K562 (cell line): ENCODE measurements at regions not wholly inside any gene's neighbourhood (a gene's known extent, or its start where the extent isn't known, plus 50 kb on each side); places are given as distances from the start of the nearest gene placed in this dataset.

Experiments
- ATAC-seq: fragments of 200-7000 bp; cut with Tn5 transposase; 3 replicates; pipeline ENCODE4 v1.9.1; 2020; ENCODE audit warnings: moderate library complexity
- BruUV-seq: library from RNA; stranded (reverse); fragments of 400-500 nt; replicated peaks from 2 replicates; lab custom pipeline; 2021; lab: Mats Ljungman, UMichigan
- CTCF ChIA-PET: fragments of 300-600 bp; formaldehyde crosslinking; extraction: SDS; loops from one replicate; lab custom pipeline; 2021; ENCODE audit warnings: low intra/inter-chr PET ratio; lab: Yijun Ruan, JAX
- POLR2A ChIA-PET: fragments of 300-600, 350-650 bp; sonication (Branson Sonifier 250); formaldehyde crosslinking; extraction: SDS; loops from one replicate; lab custom pipeline; 2021; ENCODE audit warnings: antibody characterized with exemption, inconsistent platforms; lab: Yijun Ruan, JAX
- DNase-seq, 4 experiments: peaks; one replicate each; pipeline versions ENCODE4 v3.0.0 to v3.0.0-alpha.2; 2011 to 2018; ENCODE audit warnings: low spot score in 3 of 4, mixed read lengths in 3 of 4; ENCODE audit errors: extremely low read depth in 1 of 4
- FAIRE-seq: peaks from 2 replicates; lab custom pipeline; 2011; peaks lifted over from hg19 to GRCh38; lab: Jason Lieb, UNC
- H2AFZ ChIP-seq: 2 replicates; pipeline ENCODE4 v1.6.0; 2011; ENCODE audit warnings: low read depth, low read length, control low read depth, inconsistent platforms
- H3K27ac ChIP-seq: fragments of 200-600 bp; 3 replicates; pipeline ENCODE4 v1.8.0; 2011; ENCODE audit warnings: low read depth, mild to moderate bottlenecking, control low read depth, inconsistent platforms, low read length, moderate library complexity, mixed read lengths; ENCODE audit errors: extremely low read depth
- H3K27me3 ChIP-seq, 2 experiments: fragments of 300-600 bp in 1 of 2; 2 replicates in 1 of 2; 3 replicates in 1 of 2; pipeline versions ENCODE4 v1.6.0 to v1.8.0; 2011; ENCODE audit warnings: inconsistent platforms in 2 of 2, low read length in 2 of 2, mild to moderate bottlenecking in 1 of 2, mixed read lengths in 1 of 2, moderate library complexity in 1 of 2; ENCODE audit not compliant: control insufficient read depth in 2 of 2, insufficient read depth in 2 of 2
- H3K36me3 ChIP-seq: fragments of 300-600 bp; 3 replicates; pipeline ENCODE4 v1.8.0; 2011; ENCODE audit warnings: mild to moderate bottlenecking, low read length, inconsistent platforms; ENCODE audit not compliant: control insufficient read depth, insufficient read depth
- H3K4me1 ChIP-seq, 2 experiments: fragments of 200-600 bp in 1 of 2; replicated peaks in 1 of 2; 2 replicates in 1 of 2; 3 replicates in 1 of 2; pipeline versions ENCODE4 v1.5.1 to v1.8.0; 2011; ENCODE audit warnings: inconsistent platforms in 2 of 2, low read length in 2 of 2, mild to moderate bottlenecking in 1 of 2, mixed read lengths in 1 of 2, moderate library complexity in 1 of 2; ENCODE audit not compliant: control insufficient read depth in 2 of 2, insufficient read depth in 2 of 2
- H3K4me2 ChIP-seq: 2 replicates; pipeline ENCODE4 v1.6.1; 2011; ENCODE audit warnings: low read length, control low read depth, inconsistent platforms, mixed read lengths; ENCODE audit not compliant: insufficient read depth
- H3K4me3 ChIP-seq: fragments of 200-600 bp; sonication (generic), shearing (Covaris generic); 2 replicates; pipeline ENCODE4 v1.5.1; 2016; ENCODE audit warnings: control low read depth, inconsistent platforms
- H3K79me2 ChIP-seq: fragments of 200-600 bp; 3 replicates; pipeline ENCODE4 v1.8.0; 2011; ENCODE audit warnings: low read length, inconsistent platforms; ENCODE audit not compliant: control insufficient read depth, insufficient read depth
- H3K9ac ChIP-seq, 2 experiments: 2 replicates each; pipeline versions ENCODE4 v1.6.0 to v1.6.1; 2011; ENCODE audit warnings: low read depth in 2 of 2, low read length in 2 of 2, control low read depth in 1 of 2, inconsistent platforms in 1 of 2, mild to moderate bottlenecking in 1 of 2, mixed read lengths in 1 of 2; ENCODE audit not compliant: insufficient read depth in 1 of 2
- H3K9me1 ChIP-seq: one replicate; pipeline ENCODE4 v1.6.0; 2011; ENCODE audit warnings: inconsistent platforms, mild to moderate bottlenecking, low read length, moderate library complexity; ENCODE audit not compliant: control insufficient read depth, insufficient read depth
- H3K9me3 ChIP-seq: replicated peaks from 2 replicates; pipeline ENCODE4 v1.5.1; 2011; ENCODE audit warnings: low read depth, low read length, inconsistent platforms; ENCODE audit not compliant: control insufficient read depth, insufficient read depth
- H4K20me1 ChIP-seq: replicated peaks from 2 replicates; pipeline ENCODE4 v1.6.1; 2011; ENCODE audit warnings: low read length, inconsistent platforms, mixed read lengths; ENCODE audit not compliant: control insufficient read depth, insufficient read depth
- CBX1 ChIP-seq: sonication (generic); IDR thresholded peaks from 2 replicates; pipeline ENCODE4 v1.6.1; 2016; ENCODE audit warnings: antibody characterized with exemption, low read depth, mild to moderate bottlenecking
- DIDO1 ChIP-seq: fragments of 450-650 bp; IDR thresholded peaks from 2 replicates; pipeline ENCODE4 v1.6.1; 2016; ENCODE audit warnings: low read depth, missing biosample characterization, missing genetic modification characterization
- HIVEP1 ChIP-seq: fragments of 250-450 bp; sonication (Bioruptor Pico); IDR thresholded peaks from 2 replicates; pipeline ENCODE4 v1.4.0; 2020; ENCODE audit warnings: mild to moderate bottlenecking
- NCOA2 ChIP-seq, 2 experiments: fragments of 450-650 bp; IDR thresholded peaks; 2 replicates each; pipeline ENCODE4 v1.6.1; 2018; ENCODE audit warnings: mild to moderate bottlenecking in 2 of 2, moderate library complexity in 1 of 2; ENCODE audit not compliant: partially characterized antibody in 2 of 2
- TAF9B ChIP-seq: fragments of 450-650 bp; IDR thresholded peaks from 2 replicates; pipeline ENCODE4 v1.6.1; 2018; ENCODE audit warnings: mild to moderate bottlenecking; ENCODE audit not compliant: partially characterized antibody
- USF1 ChIP-seq: sonication (generic); formaldehyde crosslinking; IDR thresholded peaks from 2 replicates; pipeline ENCODE4 v1.9.0; 2022; ENCODE audit warnings: mild to moderate bottlenecking, missing genetic modification reagents
- YBX1 ChIP-seq: fragments of 450-650 bp; IDR thresholded peaks from 2 replicates; pipeline ENCODE4 v1.7.1; 2016; ENCODE audit warnings: mild to moderate bottlenecking
- ZC3H8 ChIP-seq: fragments of 450-650 bp; IDR thresholded peaks from 2 replicates; pipeline ENCODE4 v1.6.1; 2017
- ZNF165 ChIP-seq: fragments of 250-450 bp; sonication (Bioruptor Pico); IDR thresholded peaks from 2 replicates; pipeline ENCODE4 v1.4.0; 2020; ENCODE audit warnings: borderline replicate concordance
- ZNF696 ChIP-seq: fragments of 250-450 bp; sonication (Bioruptor Pico); conservative IDR thresholded peaks from 2 replicates; pipeline ENCODE4 v1.4.0; 2020; ENCODE audit warnings: mild to moderate bottlenecking, moderate library complexity
- WGBS: fragments of 100-300 bp; shearing (Covaris generic); methylation state at CpG from one replicate; pipeline ENCODE4 v1.1.6; 2016; ENCODE audit warnings: low coverage, mixed read lengths; ENCODE audit not compliant: insufficient coverage; ENCODE audit errors: missing lambda C conversion rate; 5-methylcytosine and 5-hydroxymethylcytosine counted together
- in situ Hi-C: fragments of 300-500 bp; cut with MboI; formaldehyde crosslinking; loops from 4 replicates; pipeline ENCODE4 v1.15.0; 2018; ENCODE audit warnings: inconsistent platforms, mixed read lengths
- intact Hi-C: fragments of 100-400 bp; cut with micrococcal nuclease; formaldehyde crosslinking; loops from 2 replicates; pipeline ENCODE4 v1.14.2; 2022

DNA sequence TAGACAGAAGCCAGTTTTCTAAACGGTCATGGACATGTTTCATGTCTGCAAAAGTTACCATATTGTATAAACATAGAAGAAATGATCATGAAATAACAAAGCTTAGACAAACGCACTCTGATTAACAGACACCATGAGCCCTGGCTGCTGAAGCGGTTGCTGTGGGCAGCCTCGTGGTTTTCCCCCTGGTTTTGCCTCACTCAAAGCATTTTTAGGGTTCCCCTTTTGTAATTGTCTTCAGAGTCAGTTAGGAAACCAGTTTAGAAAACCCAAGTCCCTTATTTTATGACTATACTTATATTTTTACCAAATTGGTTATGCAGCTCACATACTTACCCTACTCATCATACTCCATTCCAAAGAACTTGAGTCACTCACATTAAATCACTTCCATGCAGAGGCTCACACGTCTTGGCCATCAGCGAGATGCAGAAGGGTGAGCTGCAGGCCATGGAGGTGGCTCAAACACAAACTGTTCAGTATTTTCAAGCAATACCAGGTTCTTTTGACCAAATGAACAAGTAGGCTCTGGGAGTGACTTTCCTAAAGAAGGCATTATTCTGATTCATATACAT, 105.6 kb upstream of the SALL3 start:
- no TSS peak for BruUV-seq
- Histone ChIP-seq H3K4me2 (no peak overlapping the region), H3K9ac (no peak overlapping the region), H3K27ac (no peak overlapping the region), H3K4me3 (no peak overlapping the region), H3K36me3 (no peaks in the 10 kb centered on the region), H3K4me1 (no peaks in the 10 kb centered on the region), H3K9me1 (no peaks in the 10 kb centered on the region), H3K9me3 (no peaks in the 10 kb centered on the region), H3K27me3 (peaks cover 0 to 8% of the 10 kb centered on the region in 2 experiments; a peak in 2 of 5 replicates), H2AFZ (no peak overlapping the region), H4K20me1 (no peaks in the 10 kb centered on the region), H3K79me2 (no peaks in the 10 kb centered on the region)
- 0% methylated on average over 5 of the region's 6 CpGs for WGBS
- TF ChIP-seq ZC3H8 (no peak), USF1 (CRISPR knock-in tag) (no peak), DIDO1 (no peak), ZNF165 (CRISPR knock-in tag) (no peak), NCOA2 (IDR thresholded peaks at IDR 0.05; ENCODE audit: partially characterized antibody in 2 of 2) (no peak), YBX1 (no peak), ZNF696 (CRISPR knock-in tag) (no peak), CBX1 (no peak), TAF9B (no peak), HIVEP1 (no peak)
- intact Hi-C loops (loop anchor here (2.0 kb wide), 1 partner anchor 373 kb away; no protein-coding TSS in a partner anchor), in situ Hi-C loops (no loop called here)
- ATAC-seq (no peak), DNase-seq (no peak), FAIRE-seq (no peak)
- ChIA-PET CTCF (no interaction called here), POLR2A (no interaction called here)
